ENCODE measurements at regions not wholly inside any gene's neighbourhood (a gene's known extent, or its start where the extent isn't known, plus 50 kb on each side); places are given as distances from the start of the nearest gene placed in this dataset.

DNA sequence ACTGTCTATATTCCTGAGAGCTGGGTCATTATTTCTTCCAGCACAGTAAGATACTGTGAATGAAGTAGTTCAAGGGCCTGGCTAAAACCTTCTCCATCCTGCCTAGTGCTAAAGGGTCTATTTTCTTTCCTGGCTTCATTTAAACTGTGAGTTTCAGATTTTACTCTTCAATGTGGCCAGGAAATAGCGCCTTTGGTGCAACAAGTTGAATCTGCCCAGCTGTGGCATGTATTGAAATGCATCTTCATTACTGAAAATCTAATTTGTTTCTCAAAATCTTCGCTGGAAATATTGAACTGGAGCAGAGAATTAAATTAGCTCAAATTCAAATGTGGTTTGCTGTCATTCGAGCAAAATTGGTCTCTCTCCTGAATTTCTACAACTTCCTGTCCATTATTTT is 114.6 kb upstream of the KCNG1 start:
- H3K36me3 ChIP-seq (ENCODE audit: insufficient read depth, low read length), result no peaks in the 10 kb centered on the region

DNA sequence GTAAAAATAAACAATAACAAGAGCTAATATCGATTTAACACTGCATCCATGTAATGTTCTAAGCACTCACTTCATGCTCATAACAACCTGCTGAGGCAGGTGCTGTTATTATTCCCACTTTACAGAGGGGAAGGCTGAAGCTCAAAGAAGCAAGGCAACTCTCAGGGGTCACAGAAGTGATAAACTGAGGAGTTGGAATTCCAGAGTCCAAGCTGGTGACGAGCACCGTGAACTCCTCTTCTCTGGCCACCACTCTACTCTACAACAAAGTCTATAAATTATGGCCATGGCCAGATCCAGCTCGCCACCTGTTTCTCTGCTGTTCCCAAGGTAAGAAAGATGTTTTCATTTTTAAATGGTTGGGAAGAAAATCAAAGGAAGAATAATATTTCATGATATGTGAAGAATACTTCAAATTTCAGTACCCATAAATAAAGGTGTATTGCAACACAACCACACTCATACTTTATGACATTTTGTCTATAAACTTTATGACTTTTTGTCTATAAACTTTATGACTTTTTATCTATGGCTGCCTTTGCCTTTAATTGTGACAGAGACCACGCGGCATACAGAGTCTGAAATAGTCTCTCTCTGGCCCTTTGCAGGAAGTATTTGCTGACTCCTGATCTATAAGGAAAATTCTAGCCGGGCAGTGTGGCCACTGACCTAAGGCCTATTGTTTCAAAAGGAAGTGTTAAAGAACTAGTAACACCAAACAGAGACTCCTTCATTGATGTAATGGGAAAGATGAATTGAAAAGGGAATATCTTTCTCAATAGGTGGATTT is 113.2 kb upstream of the KCNG1 start:
- no peak overlapping the region for H3K9ac ChIP-seq (ENCODE audit: low read length)
- no peak for DNase-seq
- no peaks in the 10 kb centered on the region for H3K27me3 ChIP-seq (ENCODE audit: low read length)
- H3K4me1 ChIP-seq (ENCODE audit: low read length), result peaks cover 4% of the 10 kb centered on the region; the same call in 1 of the 2 replicates
- H3K79me2 ChIP-seq (ENCODE audit: low read length), result no peaks in the 10 kb centered on the region
- no peak overlapping the region for H3K4me3 ChIP-seq (ENCODE audit: low read length)
- no peak overlapping the region for H2AFZ ChIP-seq (ENCODE audit: low read length)
- H3K9me2 ChIP-seq (replicated peaks; ENCODE audit: insufficient read depth, low read length), result no peaks in the 10 kb centered on the region
- H3K27ac ChIP-seq (ENCODE audit: low read length), result no peak overlapping the region
- no peaks in the 10 kb centered on the region for H3K36me3 ChIP-seq (ENCODE audit: insufficient read depth, low read length)
- no peaks in the 10 kb centered on the region for H3K9me3 ChIP-seq (ENCODE audit: low read length)
- no peaks in the 10 kb centered on the region for H4K20me1 ChIP-seq (ENCODE audit: insufficient read depth, low read depth, low read length)
- H3K4me2 ChIP-seq (ENCODE audit: low read depth, low read length, poor library complexity, severe bottlenecking), result no peak overlapping the region

More for the DNA sequence above, 114.6 kb upstream of the KCNG1 start:
- Histone ChIP-seq H3K27ac (ENCODE audit: low read length) (no peak overlapping the region), H3K9me3 (ENCODE audit: low read length) (no peaks in the 10 kb centered on the region), H3K27me3 (ENCODE audit: low read length) (no peaks in the 10 kb centered on the region), H3K4me3 (ENCODE audit: low read length) (no peak overlapping the region), H3K79me2 (ENCODE audit: low read length) (no peaks in the 10 kb centered on the region), H2AFZ (ENCODE audit: low read length) (no peak overlapping the region), H3K9ac (ENCODE audit: low read length) (no peak overlapping the region), H3K9me2 (replicated peaks; ENCODE audit: insufficient read depth, low read length) (no peaks in the 10 kb centered on the region), H3K4me2 (ENCODE audit: low read depth, low read length, poor library complexity, severe bottlenecking) (no peak overlapping the region), H4K20me1 (ENCODE audit: insufficient read depth, low read depth, low read length) (no peaks in the 10 kb centered on the region), H3K4me1 (ENCODE audit: low read length) (peaks cover 4% of the 10 kb centered on the region; the same call in 1 of the 2 replicates)
- DNase-seq, result no peak

DNA sequence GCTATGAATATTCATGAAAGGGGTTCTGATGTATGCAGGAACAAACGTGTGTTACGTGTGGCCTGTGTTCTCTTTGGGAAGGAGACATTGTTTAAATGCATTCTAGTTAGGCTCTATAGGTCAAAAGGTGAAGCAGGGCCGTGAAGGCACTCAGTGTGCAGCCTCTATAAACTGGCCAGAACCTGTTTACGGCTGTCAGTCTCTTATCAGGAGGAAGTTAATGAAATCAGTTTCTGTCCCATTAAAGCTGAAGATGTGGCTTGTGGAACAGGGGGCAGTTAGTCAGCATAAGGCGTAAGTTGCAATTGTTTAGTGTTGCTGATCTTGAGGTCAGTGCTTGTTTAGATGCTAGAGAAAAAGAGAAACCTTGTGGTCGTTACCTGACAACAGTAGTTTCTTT is 111.5 kb upstream of the KCNG1 start:
- Histone ChIP-seq H3K4me1 (ENCODE audit: low read length) (peaks cover 4% of the 10 kb centered on the region; the same call in 1 of the 2 replicates), H2AFZ (ENCODE audit: low read length) (no peak overlapping the region), H4K20me1 (ENCODE audit: insufficient read depth, low read depth, low read length) (no peaks in the 10 kb centered on the region), H3K9ac (ENCODE audit: low read length) (no peak overlapping the region), H3K27me3 (ENCODE audit: low read length) (no peaks in the 10 kb centered on the region), H3K4me3 (ENCODE audit: low read length) (no peak overlapping the region), H3K36me3 (ENCODE audit: insufficient read depth, low read length) (no peaks in the 10 kb centered on the region), H3K79me2 (ENCODE audit: low read length) (no peaks in the 10 kb centered on the region), H3K27ac (ENCODE audit: low read length) (no peak overlapping the region), H3K9me2 (replicated peaks; ENCODE audit: insufficient read depth, low read length) (no peaks in the 10 kb centered on the region), H3K9me3 (ENCODE audit: low read length) (no peaks in the 10 kb centered on the region), H3K4me2 (ENCODE audit: low read depth, low read length, poor library complexity, severe bottlenecking) (no peak overlapping the region)
- DNase-seq, result no peak

DNA sequence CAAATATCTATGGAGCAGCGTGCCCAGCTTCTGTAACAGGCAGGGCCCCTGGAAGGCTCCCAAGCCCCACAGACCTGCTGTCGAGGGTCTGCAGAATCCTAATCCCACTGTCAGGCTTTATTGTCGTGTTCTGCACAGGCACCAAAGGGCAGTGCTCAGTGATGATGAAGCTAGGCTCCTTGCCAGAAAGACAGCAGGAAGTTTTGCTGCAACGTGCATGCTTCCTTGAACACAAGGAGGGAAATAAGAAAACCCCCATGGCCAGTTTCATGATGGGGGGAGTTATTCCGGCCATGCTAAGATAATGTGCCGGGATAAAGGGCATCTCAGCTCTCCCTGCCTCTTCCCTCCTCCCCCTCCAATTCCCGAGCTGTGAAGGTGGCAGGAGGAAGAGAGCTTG is 109.4 kb upstream of the KCNG1 start:
- Histone ChIP-seq H3K9me2 (replicated peaks; ENCODE audit: insufficient read depth, low read length) (no peaks in the 10 kb centered on the region), H3K4me3 (ENCODE audit: low read length) (no peak overlapping the region), H3K9ac (ENCODE audit: low read length) (no peak overlapping the region), H3K9me3 (ENCODE audit: low read length) (no peaks in the 10 kb centered on the region), H3K36me3 (ENCODE audit: insufficient read depth, low read length) (no peaks in the 10 kb centered on the region), H3K79me2 (ENCODE audit: low read length) (no peaks in the 10 kb centered on the region), H2AFZ (ENCODE audit: low read length) (no peak overlapping the region), H3K27ac (ENCODE audit: low read length) (no peak overlapping the region), H3K27me3 (ENCODE audit: low read length) (no peaks in the 10 kb centered on the region), H3K4me1 (ENCODE audit: low read length) (peaks cover 4% of the 10 kb centered on the region; the same call in 1 of the 2 replicates), H4K20me1 (ENCODE audit: insufficient read depth, low read depth, low read length) (no peaks in the 10 kb centered on the region), H3K4me2 (ENCODE audit: low read depth, low read length, poor library complexity, severe bottlenecking) (no peak overlapping the region)
- no peak for DNase-seq

DNA sequence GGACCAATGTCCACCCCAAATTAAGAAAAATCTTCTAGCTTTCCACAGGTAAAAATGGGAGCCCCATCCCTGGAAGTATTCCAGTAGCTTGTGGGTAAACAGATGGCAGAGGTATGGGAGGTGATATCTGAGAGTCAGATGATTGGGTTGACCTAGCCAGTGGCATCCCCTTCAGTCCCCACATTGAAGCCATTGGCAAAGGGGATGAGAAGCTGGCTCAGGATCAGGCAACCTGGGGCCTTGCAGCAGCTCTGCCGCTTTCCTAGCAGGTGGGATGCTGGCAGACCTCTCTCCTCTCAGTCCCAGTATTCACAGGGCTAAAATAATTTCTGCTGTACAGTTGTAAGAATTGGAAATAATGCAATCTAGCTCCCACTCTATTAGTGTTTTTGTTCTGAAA is 108.9 kb upstream of the KCNG1 start:
- no peak overlapping the region for H3K4me2 ChIP-seq (ENCODE audit: low read depth, low read length, poor library complexity, severe bottlenecking)
- no peaks in the 10 kb centered on the region for H4K20me1 ChIP-seq (ENCODE audit: insufficient read depth, low read depth, low read length)
- no peak overlapping the region for H2AFZ ChIP-seq (ENCODE audit: low read length)
- H3K27ac ChIP-seq (ENCODE audit: low read length), result no peak overlapping the region
- H3K9me3 ChIP-seq (ENCODE audit: low read length), result no peaks in the 10 kb centered on the region
- H3K4me3 ChIP-seq (ENCODE audit: low read length), result no peak overlapping the region
- no peak for DNase-seq
- no peak overlapping the region for H3K9ac ChIP-seq (ENCODE audit: low read length)
- H3K9me2 ChIP-seq (replicated peaks; ENCODE audit: insufficient read depth, low read length), result no peaks in the 10 kb centered on the region
- H3K36me3 ChIP-seq (ENCODE audit: insufficient read depth, low read length), result no peaks in the 10 kb centered on the region
- H3K27me3 ChIP-seq (ENCODE audit: low read length), result no peaks in the 10 kb centered on the region
- no peaks in the 10 kb centered on the region for H3K79me2 ChIP-seq (ENCODE audit: low read length)
- H3K4me1 ChIP-seq (ENCODE audit: low read length), result peaks cover 4% of the 10 kb centered on the region; the same call in 1 of the 2 replicates

DNA sequence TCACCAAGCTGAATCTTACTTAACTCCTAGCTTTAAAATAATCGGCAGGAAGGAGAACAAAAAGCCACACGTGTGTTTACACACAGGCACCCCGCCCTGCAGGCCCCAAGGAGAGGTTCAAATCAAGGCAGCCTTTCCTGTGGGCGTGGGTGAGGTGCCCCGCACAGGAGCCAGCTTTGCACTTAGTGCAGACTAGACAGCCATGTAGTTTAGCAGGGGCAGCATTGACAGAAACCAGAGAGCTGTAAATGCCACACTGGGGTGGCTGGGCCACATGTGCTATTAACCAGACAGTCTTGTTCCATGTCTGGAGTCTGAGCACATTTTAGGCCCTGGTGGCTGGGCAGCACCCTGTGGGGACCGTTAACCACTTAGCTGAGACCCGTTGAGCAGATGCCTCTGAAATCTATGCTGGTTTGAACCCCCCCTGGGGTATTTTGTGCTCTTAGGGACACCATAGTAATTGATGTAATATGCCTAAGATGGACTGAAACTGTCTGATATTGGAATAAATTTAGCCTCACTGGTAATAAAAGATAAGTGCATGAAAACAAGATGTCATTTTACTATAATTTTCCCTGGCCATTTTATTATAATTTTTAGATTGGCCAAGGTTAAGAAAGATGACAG is 106.4 kb upstream of the KCNG1 start:
- Histone ChIP-seq H3K36me3 (ENCODE audit: insufficient read depth, low read length) (no peaks in the 10 kb centered on the region), H4K20me1 (ENCODE audit: insufficient read depth, low read depth, low read length) (no peaks in the 10 kb centered on the region), H3K4me3 (ENCODE audit: low read length) (no peak overlapping the region), H3K9me2 (replicated peaks; ENCODE audit: insufficient read depth, low read length) (no peaks in the 10 kb centered on the region), H2AFZ (ENCODE audit: low read length) (no peak overlapping the region), H3K9ac (ENCODE audit: low read length) (no peak overlapping the region), H3K4me1 (ENCODE audit: low read length) (no peaks in the 10 kb centered on the region), H3K27me3 (ENCODE audit: low read length) (no peaks in the 10 kb centered on the region), H3K4me2 (ENCODE audit: low read depth, low read length, poor library complexity, severe bottlenecking) (no peak overlapping the region), H3K79me2 (ENCODE audit: low read length) (no peaks in the 10 kb centered on the region), H3K27ac (ENCODE audit: low read length) (no peak overlapping the region), H3K9me3 (ENCODE audit: low read length) (no peaks in the 10 kb centered on the region)
- DNase-seq, result no peak

DNA sequence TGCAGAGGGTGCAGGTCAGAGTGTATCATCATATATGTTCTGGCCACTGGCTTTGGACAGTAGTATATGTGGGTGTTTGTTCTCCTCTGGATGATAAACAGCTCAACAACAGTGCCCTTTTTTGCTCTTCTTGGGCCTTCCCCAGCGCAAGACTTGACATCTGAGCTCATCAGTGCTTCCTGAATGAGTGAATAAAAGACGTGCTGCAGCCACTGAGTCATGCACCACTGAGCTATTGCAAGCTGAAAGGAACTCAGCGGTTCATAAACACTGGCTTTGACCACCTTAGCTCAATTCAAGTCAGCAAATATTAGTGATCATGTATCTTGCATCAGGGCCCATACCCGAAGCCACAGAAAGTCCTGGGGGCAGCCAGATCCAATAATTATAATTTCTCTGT is 105.3 kb upstream of the KCNG1 start:
- H3K36me3 ChIP-seq (ENCODE audit: insufficient read depth, low read length), result no peaks in the 10 kb centered on the region
- no peak overlapping the region for H2AFZ ChIP-seq (ENCODE audit: low read length)
- DNase-seq, result no peak
- H3K9me3 ChIP-seq (ENCODE audit: low read length), result no peaks in the 10 kb centered on the region
- no peak overlapping the region for H3K9ac ChIP-seq (ENCODE audit: low read length)
- no peaks in the 10 kb centered on the region for H3K9me2 ChIP-seq (replicated peaks; ENCODE audit: insufficient read depth, low read length)
- no peaks in the 10 kb centered on the region for H3K27me3 ChIP-seq (ENCODE audit: low read length)
- no peaks in the 10 kb centered on the region for H3K79me2 ChIP-seq (ENCODE audit: low read length)
- H3K4me2 ChIP-seq (ENCODE audit: low read depth, low read length, poor library complexity, severe bottlenecking), result no peak overlapping the region
- H3K27ac ChIP-seq (ENCODE audit: low read length), result no peak overlapping the region
- H4K20me1 ChIP-seq (ENCODE audit: insufficient read depth, low read depth, low read length), result no peaks in the 10 kb centered on the region
- no peaks in the 10 kb centered on the region for H3K4me1 ChIP-seq (ENCODE audit: low read length)
- H3K4me3 ChIP-seq (ENCODE audit: low read length), result no peak overlapping the region

DNA sequence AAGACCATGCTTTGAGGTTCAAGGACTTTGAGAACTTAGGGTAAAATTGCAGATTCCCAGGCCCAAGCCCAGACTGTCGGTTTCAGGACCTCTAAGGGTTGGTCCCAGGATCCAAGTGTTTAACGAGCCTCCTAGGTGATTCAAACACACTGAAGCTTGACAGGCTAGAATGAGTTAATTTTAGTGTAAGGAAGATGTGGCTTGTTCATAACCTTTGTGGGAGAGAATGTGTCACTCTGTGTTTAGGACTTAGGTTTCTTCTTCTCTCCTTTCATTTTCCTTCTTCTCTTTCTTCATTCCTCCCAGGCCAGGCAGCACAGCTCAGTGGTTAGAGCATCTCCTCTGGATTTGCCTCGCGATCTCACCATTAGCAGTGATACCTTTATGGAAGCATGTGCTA is 104.8 kb upstream of the KCNG1 start:
- Histone ChIP-seq H3K9me2 (replicated peaks; ENCODE audit: insufficient read depth, low read length) (no peaks in the 10 kb centered on the region), H3K4me2 (ENCODE audit: low read depth, low read length, poor library complexity, severe bottlenecking) (no peak overlapping the region), H4K20me1 (ENCODE audit: insufficient read depth, low read depth, low read length) (no peaks in the 10 kb centered on the region), H3K36me3 (ENCODE audit: insufficient read depth, low read length) (no peaks in the 10 kb centered on the region), H2AFZ (ENCODE audit: low read length) (no peak overlapping the region), H3K9ac (ENCODE audit: low read length) (no peak overlapping the region), H3K4me3 (ENCODE audit: low read length) (no peak overlapping the region), H3K79me2 (ENCODE audit: low read length) (no peaks in the 10 kb centered on the region), H3K27ac (ENCODE audit: low read length) (no peak overlapping the region), H3K9me3 (ENCODE audit: low read length) (no peaks in the 10 kb centered on the region), H3K4me1 (ENCODE audit: low read length) (no peaks in the 10 kb centered on the region), H3K27me3 (ENCODE audit: low read length) (no peaks in the 10 kb centered on the region)
- DNase-seq, result no peak

All from Karpas-422 (cell line).